PC-3 (cell line): ENCODE measurements at regions not wholly inside any gene's neighbourhood (a gene's known extent, or its start where the extent isn't known, plus 50 kb on each side); places are given as distances from the start of the nearest gene placed in this dataset.

ENCODE experiments used
- CTCF ChIP-seq: fragments of 300-600 bp; sonication (generic); conservative IDR thresholded peaks from 2 replicates; pipeline ENCODE4 v1.5.1; 2017; ENCODE audit warnings: antibody characterized with exemption, low read depth, mild to moderate bottlenecking, low read length
- EZH2 ChIP-seq: fragments of 300-600 bp; sonication (generic); IDR thresholded peaks from one replicate; pipeline ENCODE4 v1.6.1; 2017; ENCODE audit warnings: antibody characterized with exemption, mild to moderate bottlenecking, low read length; ENCODE audit not compliant: unreplicated experiment
- EZH2phosphoT487 ChIP-seq: fragments of 300-600 bp; sonication (generic); IDR thresholded peaks from 2 replicates; pipeline ENCODE4 v1.6.1; 2018; ENCODE audit warnings: mild to moderate bottlenecking, antibody characterized with exemption, low read length, borderline replicate concordance

- no peak for TF ChIP-seq CTCF
- no peak for TF ChIP-seq EZH2
- TF ChIP-seq EZH2phosphoT487, result no peak
These were observed 285.4 kb downstream of the GPR37 start for GRCh38 chr7:124480036-124480820.
